Progenitor cell of endocrine pancreas (in vitro differentiated cells): ENCODE measurements at regions not wholly inside any gene's neighbourhood (a gene's known extent, or its start where the extent isn't known, plus 50 kb on each side); places are given as distances from the start of the nearest gene placed in this dataset.

Experiments used
- DNase-seq: peaks from one replicate; pipeline ENCODE4 v3.0.0; 2021; ENCODE audit warnings: low spot score; ENCODE audit not compliant: unreplicated experiment
- H3K27ac Mint-ChIP-seq: 2 replicates; pipeline ENCODE4 v1.8.0; 2021; ENCODE audit warnings: mild to moderate bottlenecking, moderate library complexity, mixed read lengths
- H3K27me3 Mint-ChIP-seq: 2 replicates; pipeline ENCODE4 v1.8.0; 2021; ENCODE audit warnings: mixed read lengths
- H3K36me3 Mint-ChIP-seq: 2 replicates; pipeline ENCODE4 v1.8.0; 2022; ENCODE audit warnings: mixed read lengths; ENCODE audit not compliant: insufficient read depth
- H3K4me1 Mint-ChIP-seq: 2 replicates; pipeline ENCODE4 v1.8.0; 2021; ENCODE audit warnings: low read depth, mixed read lengths
- H3K4me3 Mint-ChIP-seq: 2 replicates; pipeline ENCODE4 v1.8.0; 2021; ENCODE audit warnings: low read depth, mild to moderate bottlenecking, moderate library complexity, mixed read lengths
- H3K9me3 Mint-ChIP-seq: 2 replicates; pipeline ENCODE4 v1.8.0; 2021; ENCODE audit warnings: low read depth, mixed read lengths
- CTCF ChIP-seq: fragments of 200-600 bp; sonication (generic); IDR thresholded peaks from one replicate; pipeline ENCODE4 v1.5.0; 2021; ENCODE audit warnings: antibody characterized with exemption, mild to moderate bottlenecking; ENCODE audit not compliant: unreplicated experiment

- H3K27ac Mint-ChIP-seq, result no peak overlapping the region
- TF ChIP-seq CTCF, result no peak
These were observed 221.2 kb downstream of the IGSF11 start for GRCh38 chr3:118813472-118813871.

DNA sequence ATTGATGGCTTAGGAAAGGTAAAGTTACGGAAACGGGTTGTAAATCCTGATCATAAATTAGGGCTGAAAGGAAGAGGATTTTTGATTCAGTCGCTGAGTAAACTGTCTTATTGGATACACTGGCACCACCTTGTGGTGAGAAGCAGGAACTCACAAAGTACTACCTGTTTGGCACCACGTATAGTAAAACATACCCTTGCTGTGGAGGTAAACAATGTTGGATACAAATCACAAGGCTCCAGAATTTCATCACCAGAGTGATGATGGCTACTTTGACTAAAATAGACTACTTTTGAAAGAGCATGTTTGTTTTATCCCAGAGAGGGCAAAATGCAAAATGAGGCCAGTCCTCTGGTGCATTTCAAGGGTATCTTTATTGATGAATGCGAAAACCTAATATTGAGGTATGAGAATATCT, 216.9 kb downstream of the IGSF11 start:
- Mint-ChIP-seq H3K27me3 (no peaks in the 10 kb centered on the region), H3K4me3 (no peak overlapping the region), H3K27ac (no peak overlapping the region), H3K9me3 (no peaks in the 10 kb centered on the region), H3K4me1 (peaks cover 1% of the 10 kb centered on the region), H3K36me3 (no peaks in the 10 kb centered on the region)
- DNase-seq, result peak; percentile 21
- TF ChIP-seq CTCF, result peak; percentile 93

More at GRCh38 chr3:118813472-118813871, 221.2 kb downstream of the IGSF11 start:
- Mint-ChIP-seq H3K9me3 (no peaks in the 10 kb centered on the region), H3K27me3 (no peaks in the 10 kb centered on the region), H3K4me3 (no peak overlapping the region), H3K4me1 (peaks cover 7% of the 10 kb centered on the region), H3K36me3 (no peaks in the 10 kb centered on the region)
- no peak for DNase-seq

DNA sequence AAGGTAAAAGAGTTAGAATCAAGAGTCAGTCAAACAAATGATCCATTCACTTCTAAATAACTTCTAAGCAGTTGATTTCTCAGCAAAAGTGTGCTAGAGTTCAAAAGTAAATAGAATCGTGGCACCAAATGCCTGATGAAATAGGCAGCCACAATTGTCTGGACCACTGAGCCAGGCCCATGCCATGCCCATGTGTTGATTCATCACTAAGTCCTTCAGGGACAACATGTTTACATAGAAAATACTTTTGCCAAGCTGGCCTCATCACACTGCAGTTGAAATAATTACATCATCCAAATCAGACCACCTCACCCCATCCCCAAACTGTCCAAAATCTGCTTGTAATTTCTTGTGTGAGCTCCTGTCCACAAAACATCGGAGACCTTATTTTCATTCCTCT, 216.3 kb downstream of the IGSF11 start:
- Mint-ChIP-seq H3K4me3 (no peak overlapping the region), H3K9me3 (no peaks in the 10 kb centered on the region), H3K4me1 (peaks cover 1% of the 10 kb centered on the region), H3K27ac (no peak overlapping the region), H3K36me3 (no peaks in the 10 kb centered on the region), H3K27me3 (no peaks in the 10 kb centered on the region)
- DNase-seq, result no peak
- TF ChIP-seq CTCF, result no peak

DNA sequence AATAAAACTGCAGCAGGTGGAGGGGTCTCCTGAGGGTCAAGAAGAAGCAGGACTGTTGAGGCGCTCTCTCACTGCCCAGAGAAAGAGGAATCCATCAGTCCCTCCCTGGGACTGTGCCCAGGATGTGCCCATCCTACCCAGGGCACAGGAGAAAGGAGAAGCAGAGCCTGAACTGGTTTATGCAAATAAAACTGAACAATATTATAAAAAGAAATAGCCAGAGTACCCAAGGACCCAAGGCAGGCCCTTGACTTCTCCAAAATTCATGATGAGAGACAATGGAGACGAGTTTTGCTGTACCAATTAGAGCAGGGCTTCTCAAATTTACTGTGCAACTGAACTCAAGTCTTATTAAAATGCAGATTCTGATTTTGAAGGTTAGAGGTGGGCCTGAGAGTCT, 211.0 kb downstream of the IGSF11 start:
- no peaks in the 10 kb centered on the region for H3K9me3 Mint-ChIP-seq
- no peak overlapping the region for H3K27ac Mint-ChIP-seq
- DNase-seq, result no peak

DNA sequence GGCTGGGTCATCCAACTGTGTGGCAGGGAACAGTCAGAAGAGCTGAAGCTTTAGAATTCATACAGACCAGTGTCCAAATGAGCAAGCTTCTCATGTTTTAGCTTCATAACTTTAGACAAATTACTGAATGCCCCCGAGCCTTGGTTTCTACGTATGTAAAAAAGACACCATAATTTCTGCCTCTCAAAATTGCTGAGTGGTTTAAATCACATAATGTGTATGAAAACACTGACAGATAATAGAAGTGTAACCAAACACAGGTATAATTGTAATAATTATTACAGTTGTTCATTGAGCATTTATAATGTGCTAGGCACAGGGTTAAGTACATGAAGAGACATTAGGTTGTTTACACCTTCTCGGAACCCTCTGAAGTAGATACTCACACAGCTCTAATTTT, 207.2 kb downstream of the IGSF11 start:
- TF ChIP-seq CTCF, result no peak
- Mint-ChIP-seq H3K36me3 (no peaks in the 10 kb centered on the region), H3K9me3 (no peaks in the 10 kb centered on the region), H3K27ac (no peak overlapping the region), H3K4me3 (no peak overlapping the region), H3K27me3 (no peaks in the 10 kb centered on the region), H3K4me1 (no peaks in the 10 kb centered on the region)
- no peak for DNase-seq

More for the DNA sequence above, 211.0 kb downstream of the IGSF11 start:
- Mint-ChIP-seq H3K27me3 (no peaks in the 10 kb centered on the region), H3K4me1 (no peaks in the 10 kb centered on the region), H3K4me3 (no peak overlapping the region), H3K36me3 (no peaks in the 10 kb centered on the region)
- TF ChIP-seq CTCF, result no peak
